C4-2B (cell line): ENCODE measurements at regions not wholly inside any gene's neighbourhood (a gene's known extent, or its start where the extent isn't known, plus 50 kb on each side); places are given as distances from the start of the nearest gene placed in this dataset.

ENCODE experiments used
- ZFX ChIP-seq: fragments of 450-650 bp; IDR thresholded peaks from 2 replicates; pipeline ENCODE4 v1.6.1; 2017
- TF ChIP-seq, protein P1 (sequence below): fragments of 450-650 bp; conservative IDR thresholded peaks from 2 replicates; pipeline ENCODE4 v1.5.1; 2017; ENCODE audit warnings: mild to moderate bottlenecking

DNA sequence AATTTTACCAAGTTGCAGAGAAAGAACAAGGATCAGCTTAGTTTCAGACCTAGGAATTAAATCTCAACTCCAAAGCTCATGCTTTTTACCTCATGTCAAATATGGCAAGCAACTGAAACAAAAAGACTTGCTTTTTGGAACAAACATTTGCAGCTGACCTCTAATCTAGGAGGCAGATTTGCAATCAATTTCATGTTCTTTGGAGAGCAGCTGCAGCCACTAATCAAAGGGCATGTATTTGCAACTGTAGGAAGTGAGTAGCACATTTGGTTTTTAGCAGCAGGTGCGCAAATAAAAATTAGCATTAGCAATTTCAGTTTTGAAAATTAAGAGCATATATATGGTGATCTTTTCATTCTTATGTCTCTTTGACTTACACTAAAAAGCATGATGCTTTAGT lies 459.3 kb upstream of the SLC10A2 start:
- TF ChIP-seq, protein P1, sequence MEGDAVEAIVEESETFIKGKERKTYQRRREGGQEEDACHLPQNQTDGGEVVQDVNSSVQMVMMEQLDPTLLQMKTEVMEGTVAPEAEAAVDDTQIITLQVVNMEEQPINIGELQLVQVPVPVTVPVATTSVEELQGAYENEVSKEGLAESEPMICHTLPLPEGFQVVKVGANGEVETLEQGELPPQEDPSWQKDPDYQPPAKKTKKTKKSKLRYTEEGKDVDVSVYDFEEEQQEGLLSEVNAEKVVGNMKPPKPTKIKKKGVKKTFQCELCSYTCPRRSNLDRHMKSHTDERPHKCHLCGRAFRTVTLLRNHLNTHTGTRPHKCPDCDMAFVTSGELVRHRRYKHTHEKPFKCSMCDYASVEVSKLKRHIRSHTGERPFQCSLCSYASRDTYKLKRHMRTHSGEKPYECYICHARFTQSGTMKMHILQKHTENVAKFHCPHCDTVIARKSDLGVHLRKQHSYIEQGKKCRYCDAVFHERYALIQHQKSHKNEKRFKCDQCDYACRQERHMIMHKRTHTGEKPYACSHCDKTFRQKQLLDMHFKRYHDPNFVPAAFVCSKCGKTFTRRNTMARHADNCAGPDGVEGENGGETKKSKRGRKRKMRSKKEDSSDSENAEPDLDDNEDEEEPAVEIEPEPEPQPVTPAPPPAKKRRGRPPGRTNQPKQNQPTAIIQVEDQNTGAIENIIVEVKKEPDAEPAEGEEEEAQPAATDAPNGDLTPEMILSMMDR = no peak
- no peak for TF ChIP-seq ZFX
